ENCODE measurements at regions not wholly inside any gene's neighbourhood (a gene's known extent, or its start where the extent isn't known, plus 50 kb on each side); places are given as distances from the start of the nearest gene placed in this dataset.

DNA sequence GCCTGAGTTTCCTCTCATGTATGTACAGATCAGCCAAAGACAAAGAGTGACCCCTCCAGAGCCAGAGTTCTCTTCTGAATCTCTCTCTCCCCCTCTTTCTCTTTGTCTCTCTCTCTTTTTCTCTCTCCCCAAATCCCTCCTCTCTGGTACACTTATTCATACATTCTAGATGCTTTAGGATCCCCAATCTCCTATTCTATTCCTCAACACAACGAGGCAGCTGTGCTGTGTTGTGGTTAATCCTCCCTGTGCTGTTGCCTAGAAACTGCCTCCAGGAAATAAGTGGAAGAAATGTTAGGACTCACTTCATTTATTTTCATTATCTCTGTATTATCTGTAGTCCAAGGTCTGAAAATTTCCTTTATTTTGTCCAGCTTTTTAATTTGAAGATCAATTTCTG lies 350.5 kb upstream of the OR4E1 start:
- in situ Hi-C loops (cut with MboI; ENCODE audit: low sequenced_read_pairs) = no loop called here

DNA sequence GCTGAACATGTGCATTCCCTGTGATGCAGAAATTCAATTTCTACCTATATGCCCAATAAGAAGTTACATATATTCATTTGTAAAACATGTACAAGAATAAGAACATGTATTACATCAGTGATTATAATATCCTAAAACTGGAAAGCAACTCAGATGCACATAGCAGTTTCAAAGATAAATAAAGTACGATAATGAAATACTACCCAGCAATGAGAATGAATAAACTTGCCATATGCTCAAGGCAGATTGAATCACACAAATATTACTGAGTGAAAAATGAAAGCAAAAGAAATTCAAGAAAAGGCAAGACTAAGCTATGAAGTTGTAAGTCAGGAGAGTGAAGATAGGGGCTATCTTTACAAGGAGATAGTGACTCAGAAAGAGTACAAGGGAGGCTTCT lies 345.3 kb upstream of the OR4E1 start:
- in situ Hi-C loops (cut with MboI; ENCODE audit: low sequenced_read_pairs) = no loop called here

DNA sequence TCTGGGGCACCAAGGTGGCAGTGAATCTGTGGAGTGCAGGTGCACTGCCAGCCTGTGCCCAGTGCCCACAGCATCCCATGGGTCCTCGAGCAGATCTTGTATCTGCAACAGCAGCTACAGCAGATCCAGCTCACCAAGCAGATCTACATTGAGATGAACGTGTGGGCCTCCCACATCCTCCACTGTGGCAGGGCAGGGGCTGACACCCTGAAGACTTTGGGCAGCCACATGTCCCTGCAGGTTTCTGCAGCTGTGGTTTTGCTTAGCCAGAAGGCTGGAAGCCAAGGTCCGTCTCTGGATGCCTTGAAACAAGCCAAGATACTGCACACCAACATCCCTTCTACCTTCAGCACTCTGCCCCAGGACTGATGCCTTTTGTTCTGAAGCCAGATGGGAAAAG lies 338.8 kb upstream of the OR4E1 start:
- in situ Hi-C loops (cut with MboI; ENCODE audit: low sequenced_read_pairs) = no loop called here

DNA sequence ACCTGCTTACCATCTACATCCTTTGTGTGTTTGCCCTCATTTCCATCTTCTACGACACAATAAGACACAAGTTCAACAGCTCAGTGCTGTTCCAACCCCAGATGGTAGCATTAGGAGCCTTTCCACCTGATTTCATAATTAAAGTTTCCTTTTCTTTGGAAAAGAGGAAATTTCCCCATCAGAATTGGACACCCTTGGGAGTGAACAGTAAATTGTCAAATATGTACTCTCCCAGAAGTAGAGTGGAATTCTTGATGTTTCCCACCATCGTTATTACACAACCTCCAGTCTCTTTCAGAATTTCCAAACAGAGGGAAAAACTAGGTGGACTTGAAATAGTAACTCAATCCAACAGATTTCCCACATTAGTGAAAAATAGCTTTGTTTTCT lies 337.6 kb upstream of the OR4E1 start:
- in situ Hi-C loops (cut with MboI; ENCODE audit: low sequenced_read_pairs) = no loop called here

DNA sequence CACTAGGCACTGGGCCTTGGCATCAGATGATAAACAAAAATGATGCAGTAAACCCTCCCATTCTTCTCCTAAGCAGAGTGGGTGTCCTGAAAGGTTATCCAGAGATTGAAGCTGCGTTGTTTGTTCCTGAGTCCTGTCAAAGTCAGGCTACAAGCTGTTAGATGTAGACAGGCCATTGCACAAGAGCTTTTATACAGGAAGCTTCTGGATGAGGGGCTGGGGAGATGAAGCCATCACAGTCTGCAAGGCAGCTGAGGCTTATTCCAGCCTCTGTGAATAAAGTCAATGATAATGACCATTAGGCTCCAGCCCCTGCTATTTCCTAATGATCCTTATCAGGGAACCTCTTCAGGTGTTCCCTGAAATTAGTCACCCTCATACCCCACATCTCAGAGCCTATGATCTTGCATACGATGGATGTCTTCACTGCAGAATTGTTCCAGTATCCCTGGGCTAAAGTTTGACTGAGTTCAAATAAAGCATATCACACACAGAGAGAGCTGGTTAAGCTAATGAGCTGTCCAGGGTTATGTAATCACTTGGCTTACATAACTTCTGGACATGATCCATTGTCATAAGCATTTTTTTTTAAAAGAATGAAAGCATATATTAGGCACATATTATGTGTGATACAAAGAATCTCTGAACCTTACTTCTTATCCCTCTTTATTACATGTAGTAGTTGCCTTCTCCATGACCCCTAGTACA lies 337.1 kb upstream of the OR4E1 start:
- in situ Hi-C loops (cut with MboI; ENCODE audit: low sequenced_read_pairs) = no loop called here

DNA sequence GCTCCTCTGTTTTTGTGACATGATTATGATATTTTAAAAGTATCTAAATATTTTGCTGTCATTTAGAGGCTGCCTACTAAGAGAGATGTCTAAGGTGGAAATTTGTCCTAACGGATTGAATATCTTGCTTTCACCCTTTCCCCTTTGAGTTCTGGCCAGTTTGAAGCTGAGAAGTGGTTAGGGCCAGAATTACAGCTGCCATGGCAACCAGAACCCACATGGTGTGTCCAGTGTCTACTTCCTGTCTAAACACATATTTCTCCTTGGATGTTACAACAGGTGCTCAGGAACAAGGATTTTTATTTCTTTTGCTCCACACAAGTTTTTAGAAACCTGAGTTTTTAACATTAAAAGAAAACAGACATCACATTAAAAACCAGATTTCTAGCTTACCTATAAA lies 335.1 kb upstream of the OR4E1 start:
- in situ Hi-C loops (cut with MboI; ENCODE audit: low sequenced_read_pairs) = no loop called here

DNA sequence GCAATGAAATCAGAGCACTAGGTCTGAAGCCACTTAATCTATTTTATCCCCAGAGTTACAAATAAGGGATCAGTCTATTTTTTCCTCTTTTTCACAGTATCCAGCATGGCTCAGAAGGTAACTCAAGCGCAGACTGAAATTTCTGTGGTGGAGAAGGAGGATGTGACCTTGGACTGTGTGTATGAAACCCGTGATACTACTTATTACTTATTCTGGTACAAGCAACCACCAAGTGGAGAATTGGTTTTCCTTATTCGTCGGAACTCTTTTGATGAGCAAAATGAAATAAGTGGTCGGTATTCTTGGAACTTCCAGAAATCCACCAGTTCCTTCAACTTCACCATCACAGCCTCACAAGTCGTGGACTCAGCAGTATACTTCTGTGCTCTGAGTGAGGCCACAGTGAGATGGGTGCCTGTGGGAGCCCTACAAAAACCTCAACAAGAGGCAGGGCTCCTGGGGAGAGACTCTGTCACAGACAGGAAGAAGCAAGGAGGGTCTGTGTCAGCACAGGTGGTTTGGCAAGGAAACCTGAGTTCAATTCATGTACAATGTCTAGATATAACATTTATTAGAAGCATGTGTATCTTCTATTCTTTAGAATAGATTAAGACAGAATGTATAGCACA lies 334.3 kb upstream of the OR4E1 start:
- in situ Hi-C loops (cut with MboI; ENCODE audit: low sequenced_read_pairs) = no loop called here

DNA sequence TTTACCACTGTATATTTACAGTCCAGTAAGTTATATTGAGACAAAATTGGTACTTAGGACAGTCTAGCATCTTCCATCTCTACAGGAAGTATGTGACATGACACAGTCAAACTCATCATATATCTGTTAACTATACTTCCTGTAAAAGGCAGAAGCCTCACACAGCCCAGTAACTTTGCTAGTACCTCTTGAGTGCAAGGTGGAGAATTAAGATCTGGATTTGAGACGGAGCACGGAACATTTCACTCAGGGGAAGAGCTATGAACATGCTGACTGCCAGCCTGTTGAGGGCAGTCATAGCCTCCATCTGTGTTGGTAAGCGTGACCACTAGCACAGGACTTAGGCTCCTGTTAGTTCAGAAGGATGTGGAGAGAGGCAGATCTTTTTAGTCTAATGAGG lies 333.7 kb upstream of the OR4E1 start:
- in situ Hi-C loops (cut with MboI; ENCODE audit: low sequenced_read_pairs) = no loop called here

DNA sequence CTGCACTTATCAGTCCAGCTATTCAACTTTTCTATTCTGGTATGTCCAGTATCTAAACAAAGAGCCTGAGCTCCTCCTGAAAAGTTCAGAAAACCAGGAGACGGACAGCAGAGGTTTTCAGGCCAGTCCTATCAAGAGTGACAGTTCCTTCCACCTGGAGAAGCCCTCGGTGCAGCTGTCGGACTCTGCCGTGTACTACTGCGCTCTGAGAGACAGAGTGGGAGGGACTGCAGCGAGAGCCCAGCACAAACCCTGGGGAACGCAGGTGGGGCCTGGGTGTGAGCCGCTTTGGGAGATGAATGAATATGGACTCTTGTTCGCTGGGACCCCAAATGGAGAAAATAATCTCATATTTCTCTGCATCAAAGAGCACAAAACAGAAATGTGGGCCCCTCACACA lies 329.8 kb upstream of the OR4E1 start:
- in situ Hi-C loops (cut with MboI; ENCODE audit: low sequenced_read_pairs) = no loop called here

DNA sequence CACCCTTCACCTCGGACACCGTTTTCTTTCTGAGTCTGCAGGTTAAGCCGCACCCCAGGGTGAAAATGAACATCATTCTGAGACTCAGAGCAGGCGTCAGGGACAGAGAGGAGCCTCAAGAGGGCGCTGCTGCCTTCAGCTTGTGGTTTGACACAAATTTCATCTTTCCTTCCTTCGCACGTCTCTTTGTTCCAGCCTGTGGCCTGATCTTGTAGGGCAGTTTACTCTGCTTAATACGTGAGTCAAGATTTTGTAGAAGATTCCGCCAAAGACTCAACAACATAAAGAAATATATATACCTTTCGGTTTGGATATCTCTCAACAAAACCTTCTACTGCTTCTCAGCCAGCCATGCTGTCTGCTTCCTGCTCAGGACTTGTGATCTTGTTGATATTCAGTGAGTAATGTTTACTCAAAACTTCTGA lies 329.3 kb upstream of the OR4E1 start:
- in situ Hi-C loops (cut with MboI; ENCODE audit: low sequenced_read_pairs) = no loop called here

DNA sequence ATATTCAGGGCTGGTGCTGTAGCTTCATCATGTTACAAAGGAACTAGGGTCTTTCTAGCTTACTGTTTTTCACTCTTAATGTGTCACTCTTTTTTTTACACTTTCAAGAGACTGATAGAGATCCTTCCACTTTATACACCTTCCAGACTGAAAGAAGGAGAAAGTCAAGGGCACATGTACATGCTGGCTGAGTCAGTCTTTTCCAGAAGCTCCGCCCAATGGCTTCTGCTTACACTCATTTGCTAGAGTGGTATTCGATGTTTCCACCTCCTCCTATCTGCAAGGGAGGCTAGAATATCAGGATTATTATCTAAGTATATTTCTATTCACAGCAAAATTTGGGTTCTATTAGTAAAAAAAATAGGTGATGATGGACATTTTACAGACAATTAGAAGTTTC lies 325.8 kb upstream of the OR4E1 start:
- in situ Hi-C loops (cut with MboI; ENCODE audit: low sequenced_read_pairs) = no loop called here

DNA sequence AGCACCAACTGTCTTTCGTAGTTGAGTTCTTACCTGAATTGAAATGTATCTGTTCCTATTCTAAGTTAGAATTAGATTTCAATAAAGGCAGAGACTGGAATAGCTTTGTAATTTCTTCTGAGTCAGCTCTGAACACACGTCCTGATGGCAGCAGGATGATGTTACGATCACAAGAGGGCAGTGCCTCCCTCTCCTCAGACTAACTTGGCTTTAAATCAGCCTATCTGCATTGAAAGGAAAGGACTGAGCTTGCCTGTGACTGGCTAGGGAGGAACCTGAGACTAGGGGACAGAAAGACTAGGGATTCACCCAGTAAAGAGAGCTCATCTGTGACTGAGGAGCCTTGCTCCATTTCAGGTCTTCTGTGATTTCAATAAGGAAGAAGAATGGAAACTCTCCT lies 323.7 kb upstream of the OR4E1 start:
- in situ Hi-C loops (cut with MboI; ENCODE audit: low sequenced_read_pairs) = no loop called here

DNA sequence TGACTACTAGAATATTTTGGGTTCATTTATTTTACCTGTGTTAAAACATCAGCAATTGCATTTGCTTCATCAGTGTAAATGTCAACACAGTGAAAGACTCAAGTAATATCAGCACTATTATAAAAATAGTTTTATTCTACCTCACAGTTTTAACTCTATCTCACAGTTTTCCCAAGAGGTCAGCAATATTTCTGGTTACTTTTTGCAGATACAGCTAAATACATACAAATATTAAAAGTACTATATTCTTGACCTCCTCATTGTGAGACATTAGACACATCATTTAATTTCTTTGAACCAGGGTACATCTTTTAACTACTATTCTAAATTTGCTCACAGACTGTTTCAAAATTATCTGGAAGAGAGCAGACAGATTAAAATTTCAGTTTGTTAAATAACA lies 321.7 kb upstream of the OR4E1 start:
- in situ Hi-C loops (cut with MboI; ENCODE audit: low sequenced_read_pairs) = no loop called here

DNA sequence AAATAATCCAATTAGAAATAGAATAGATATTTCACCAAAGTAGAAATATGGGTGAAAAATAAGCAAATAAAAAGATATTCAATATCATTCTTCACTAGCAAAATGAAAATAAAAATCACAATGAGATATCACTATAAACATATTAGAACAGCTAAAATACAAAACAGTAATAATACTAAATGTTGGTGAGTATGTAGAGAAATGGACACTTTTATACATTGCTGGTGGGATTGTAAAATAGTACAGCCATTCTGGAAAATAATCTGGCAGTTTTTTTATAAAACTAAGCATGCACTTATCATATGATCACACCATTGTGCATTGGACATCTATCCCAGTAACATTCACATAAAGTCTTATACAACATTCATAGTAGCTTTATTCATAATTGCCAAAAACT lies 320.2 kb upstream of the OR4E1 start:
- in situ Hi-C loops (cut with MboI; ENCODE audit: low sequenced_read_pairs) = no loop called here

DNA sequence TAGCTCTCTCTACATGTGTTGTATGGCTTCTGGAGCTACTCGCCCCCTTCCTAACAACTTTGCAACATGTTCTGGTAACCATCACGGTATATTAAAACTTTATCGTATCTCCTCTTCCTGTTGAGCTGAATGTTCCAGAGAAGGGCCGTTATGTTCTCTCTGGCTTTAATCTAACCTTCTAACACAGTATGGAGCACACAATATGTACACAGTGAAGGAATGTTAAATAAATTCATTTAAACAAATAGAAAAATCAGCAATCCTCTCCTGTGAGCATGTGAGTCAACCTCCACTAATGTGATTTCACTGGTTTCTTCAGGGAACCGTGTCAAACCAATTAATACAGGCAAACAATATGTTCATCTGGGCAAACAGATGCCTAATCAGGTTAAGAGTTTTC lies 319.5 kb upstream of the OR4E1 start:
- in situ Hi-C loops (cut with MboI; ENCODE audit: low sequenced_read_pairs) = no loop called here

DNA sequence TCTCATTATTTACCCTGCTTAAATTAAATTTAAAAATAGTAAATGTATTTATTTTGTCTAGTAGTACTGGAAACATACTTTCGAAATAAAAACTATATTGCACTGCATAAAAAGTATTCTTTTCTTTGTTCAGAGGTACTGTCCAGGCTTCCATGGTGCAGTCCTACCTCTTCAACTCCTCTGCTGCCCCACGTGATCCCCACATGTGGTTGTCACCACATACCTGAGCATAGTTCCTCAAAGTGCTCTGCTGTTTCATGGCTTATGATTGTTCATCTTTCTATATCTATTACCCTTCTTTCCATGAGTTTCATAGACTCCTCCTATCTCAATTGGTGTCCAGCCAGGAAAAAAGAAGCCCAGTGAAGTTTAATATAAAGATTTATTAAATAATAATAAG lies 317.5 kb upstream of the OR4E1 start:
- in situ Hi-C loops (cut with MboI; ENCODE audit: low sequenced_read_pairs) = no loop called here

DNA sequence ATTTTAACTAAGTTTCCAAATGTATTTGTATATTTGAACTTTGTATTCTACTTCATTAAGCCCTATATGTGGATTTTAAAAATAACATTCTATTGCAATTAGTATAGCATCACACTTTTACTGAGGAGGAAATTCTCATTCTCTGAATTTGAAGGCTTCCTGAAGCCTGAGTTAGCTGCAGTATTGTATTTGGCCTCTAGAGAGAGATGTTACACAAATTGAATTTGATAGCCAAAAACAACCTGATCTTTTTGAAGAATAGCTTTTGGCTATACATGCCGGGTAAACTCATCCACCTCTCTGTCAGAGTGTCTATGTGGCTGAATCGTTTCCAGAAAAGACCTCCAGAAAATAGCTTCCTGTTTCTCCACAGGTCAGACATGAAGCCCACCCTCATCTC lies 316.5 kb upstream of the OR4E1 start:
- in situ Hi-C loops (cut with MboI; ENCODE audit: low sequenced_read_pairs) = no loop called here

DNA sequence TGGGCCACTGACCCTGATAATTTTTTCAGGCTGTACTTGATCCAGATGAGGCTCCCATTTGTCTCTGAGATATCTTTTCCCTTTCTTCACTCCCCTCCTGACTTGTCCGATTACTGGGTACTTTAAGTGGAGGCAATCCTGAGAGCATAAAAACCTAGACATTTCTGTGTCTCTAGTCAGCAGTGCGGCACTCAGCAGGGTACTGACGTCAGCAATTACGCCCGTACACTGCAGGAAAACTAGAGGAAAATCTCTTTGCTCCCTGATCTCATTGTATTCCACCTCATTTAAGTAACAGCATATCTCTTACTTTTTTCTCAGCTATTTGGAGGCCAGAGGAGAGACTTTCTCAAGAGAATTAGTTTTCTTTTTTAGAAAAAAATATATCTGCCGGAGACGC lies 315.5 kb upstream of the OR4E1 start:
- in situ Hi-C loops (cut with MboI; ENCODE audit: low sequenced_read_pairs) = no loop called here

DNA sequence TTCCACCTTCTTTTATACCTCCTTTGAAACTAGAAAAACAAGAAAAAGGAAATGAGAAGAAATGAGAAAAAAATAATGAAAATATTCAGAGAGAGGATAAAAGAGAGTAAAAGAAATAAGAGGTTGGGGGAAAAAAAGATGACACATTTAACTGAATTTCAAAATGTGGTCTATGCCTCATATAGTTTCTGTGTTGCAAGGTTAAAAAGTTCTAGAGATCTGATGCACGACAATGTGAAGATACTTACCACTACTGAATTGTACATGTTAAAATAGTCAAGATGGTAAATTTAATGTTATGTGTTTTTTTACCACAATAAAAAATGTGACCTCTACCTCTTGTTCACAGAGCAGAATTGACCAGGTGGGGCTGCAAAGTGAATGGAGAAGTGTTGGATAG lies 314.8 kb upstream of the OR4E1 start:
- in situ Hi-C loops (cut with MboI; ENCODE audit: low sequenced_read_pairs) = no loop called here

DNA sequence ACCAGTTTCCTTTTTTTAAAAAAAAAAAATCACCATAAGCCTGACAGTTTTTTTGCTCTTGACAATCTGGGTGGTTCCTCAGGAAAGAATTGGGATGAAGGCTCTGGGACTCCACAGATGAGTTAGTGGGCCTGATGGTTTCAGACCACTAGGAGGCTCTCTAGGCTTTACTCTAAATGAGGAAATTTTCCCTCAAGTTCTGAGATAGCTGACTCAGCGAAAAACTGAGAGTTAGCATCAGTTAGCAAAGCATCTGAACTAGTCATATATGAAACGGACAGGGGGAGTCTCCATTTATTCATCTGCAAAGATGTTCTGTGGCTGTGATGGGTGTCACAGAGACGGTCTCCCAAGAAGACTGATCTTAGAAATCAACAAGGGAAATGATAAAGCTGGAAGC lies 314.3 kb upstream of the OR4E1 start:
- in situ Hi-C loops (cut with MboI; ENCODE audit: low sequenced_read_pairs) = no loop called here

DNA sequence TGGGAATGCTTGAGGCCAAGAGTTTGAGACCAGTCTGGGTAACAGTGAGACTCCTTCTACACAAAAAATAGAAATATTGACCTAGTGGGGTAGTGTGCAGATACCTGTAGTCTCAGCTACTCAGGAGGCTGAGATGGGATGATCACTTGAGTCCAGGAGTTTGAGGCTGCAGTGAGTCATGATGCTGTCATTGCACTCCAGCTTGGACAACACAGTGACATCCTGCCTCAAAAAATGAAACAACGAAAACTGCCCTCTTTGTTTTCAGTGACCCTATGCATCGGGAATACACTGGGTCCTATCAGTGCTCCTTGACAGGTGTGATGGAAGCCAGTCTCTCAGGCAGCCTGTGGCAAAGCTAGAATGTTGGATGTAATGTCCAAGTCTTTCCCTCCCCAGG lies 311.5 kb upstream of the OR4E1 start:
- in situ Hi-C loops (cut with MboI; ENCODE audit: low sequenced_read_pairs) = no loop called here

DNA sequence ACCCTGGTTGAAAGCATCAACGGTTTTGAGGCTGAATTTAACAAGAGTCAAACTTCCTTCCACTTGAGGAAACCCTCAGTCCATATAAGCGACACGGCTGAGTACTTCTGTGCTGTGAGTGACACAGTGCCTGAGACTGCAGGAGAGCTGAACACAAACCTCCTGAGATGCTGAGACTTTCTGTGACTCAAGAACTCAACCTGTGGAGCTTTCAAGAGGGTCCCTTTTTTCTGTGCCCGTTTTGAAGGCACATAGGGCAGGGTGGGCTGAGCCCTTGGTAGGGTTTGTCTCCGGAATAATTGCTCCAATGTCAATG lies 305.3 kb upstream of the OR4E1 start:
- in situ Hi-C loops (cut with MboI; ENCODE audit: low sequenced_read_pairs) = no loop called here
